H1 (cell line): ENCODE measurements at regions not wholly inside any gene's neighbourhood (a gene's known extent, or its start where the extent isn't known, plus 50 kb on each side); places are given as distances from the start of the nearest gene placed in this dataset.
A peak's percentile ranks its signal among the peaks of the same experiment; 100 is the strongest.

Experiments used
- ATF3 ChIP-seq: IDR thresholded peaks from 2 replicates; pipeline ENCODE4 v1.6.1; 2011; ENCODE audit warnings: low read depth, mild to moderate bottlenecking, low read length; ENCODE audit not compliant: insufficient read depth
- BRCA1 ChIP-seq: IDR thresholded peaks from 2 replicates; pipeline ENCODE4 v1.6.1; 2012; ENCODE audit warnings: low read depth, low read length, improper control_type of control experiment
- CBX5 ChIP-seq: fragments of 300-800, 300-1000 bp; sonication (generic); IDR thresholded peaks from 2 replicates; pipeline ENCODE4 v1.7.1; 2016; ENCODE audit warnings: antibody characterized with exemption, low read length, low read depth
- CREB1 ChIP-seq: IDR thresholded peaks from 2 replicates; pipeline ENCODE4 v1.6.1; 2012; ENCODE audit warnings: inconsistent platforms
- CTCF ChIP-seq, 3 experiments: IDR thresholded peaks; 1 replicate in 2 of 3; 2 replicates in 1 of 3; pipeline versions ENCODE4 v1.5.1 to v1.6.1; 2011; ENCODE audit warnings: low read length in 3 of 3, mild to moderate bottlenecking in 3 of 3, inconsistent platforms in 2 of 3, low read depth in 1 of 3, moderate library complexity in 1 of 3; ENCODE audit not compliant: insufficient read depth in 1 of 3; ENCODE audit errors: control extremely low read depth in 1 of 3
- EGR1 ChIP-seq: IDR thresholded peaks from 2 replicates; pipeline ENCODE4 v1.6.1; 2011; ENCODE audit warnings: low read depth, low read length, borderline replicate concordance
- EP300 ChIP-seq, 2 experiments: IDR thresholded peaks; 1 replicate in 1 of 2; 2 replicates in 1 of 2; pipeline ENCODE4 v1.6.1; 2011 to 2012; ENCODE audit warnings: low read depth in 2 of 2, low read length in 2 of 2, mild to moderate bottlenecking in 2 of 2, borderline replicate concordance in 1 of 2, inconsistent platforms in 1 of 2, moderate library complexity in 1 of 2
- GABPA ChIP-seq: IDR thresholded peaks from 2 replicates; pipeline ENCODE4 v1.6.1; 2011; ENCODE audit warnings: mild to moderate bottlenecking, low read length, moderate library complexity, borderline replicate concordance; ENCODE audit not compliant: insufficient read depth
- JUN ChIP-seq: IDR thresholded peaks from 2 replicates; pipeline ENCODE4 v1.6.1; 2011; ENCODE audit warnings: low read depth, mild to moderate bottlenecking, improper control_type of control experiment, low read length
- MAFK ChIP-seq: IDR thresholded peaks from 2 replicates; pipeline ENCODE4 v1.6.1; 2012; ENCODE audit warnings: low read depth, mild to moderate bottlenecking, improper control_type of control experiment, low read length
- NRF1 ChIP-seq: IDR thresholded peaks from 2 replicates; pipeline ENCODE4 v1.6.1; 2011; ENCODE audit warnings: mild to moderate bottlenecking, low read depth, low read length, improper control_type of control experiment
- PHF8 ChIP-seq: fragments of 200-600 bp; sonication (generic); conservative IDR thresholded peaks from 2 replicates; pipeline ENCODE4 v1.7.1; 2012; ENCODE audit warnings: low read depth, mild to moderate bottlenecking, inconsistent platforms, low read length, moderate library complexity
- POLR2A ChIP-seq, 2 experiments: IDR thresholded peaks; 1 replicate in 1 of 2; 2 replicates in 1 of 2; pipeline ENCODE4 v1.6.1; 2011; ENCODE audit warnings: low read depth in 2 of 2, low read length in 2 of 2, mild to moderate bottlenecking in 2 of 2; ENCODE audit errors: control extremely low read depth in 1 of 2
- POLR2AphosphoS5 ChIP-seq: IDR thresholded peaks from 2 replicates; pipeline ENCODE4 v1.6.1; 2011; ENCODE audit warnings: low read depth, low read length
- RAD21 ChIP-seq, 2 experiments: IDR thresholded peaks in 1 of 2; conservative IDR thresholded peaks in 1 of 2; 2 replicates each; pipeline ENCODE4 v1.6.1; 2011; ENCODE audit warnings: low read depth in 2 of 2, low read length in 2 of 2, improper control_type of control experiment in 1 of 2, inconsistent platforms in 1 of 2, mild to moderate bottlenecking in 1 of 2, moderate library complexity in 1 of 2
- RXRA ChIP-seq: IDR thresholded peaks from 2 replicates; pipeline ENCODE4 v1.6.1; 2011; ENCODE audit warnings: low read depth, mild to moderate bottlenecking, low read length, moderate library complexity; ENCODE audit not compliant: insufficient read depth
- SIRT6 ChIP-seq: IDR thresholded peaks from one replicate; pipeline ENCODE4 v1.7.1; 2012; ENCODE audit warnings: low read length, inconsistent platforms
- SIX5 ChIP-seq: IDR thresholded peaks from 2 replicates; pipeline ENCODE4 v1.6.1; 2011; ENCODE audit warnings: mild to moderate bottlenecking, low read depth, low read length
- SP4 ChIP-seq: IDR thresholded peaks from 2 replicates; pipeline ENCODE4 v1.6.1; 2012; ENCODE audit warnings: low read length, inconsistent platforms
- SRF ChIP-seq: IDR thresholded peaks from 2 replicates; pipeline ENCODE4 v1.6.1; 2011; ENCODE audit warnings: mild to moderate bottlenecking, low read depth, low read length, moderate library complexity
- TAF7 ChIP-seq: optimal IDR thresholded peaks from 2 replicates; pipeline ENCODE3; 2011; ENCODE audit warnings: low read depth, mild to moderate bottlenecking, inconsistent platforms, low read length, moderate library complexity, borderline replicate concordance
- TEAD4 ChIP-seq: IDR thresholded peaks from 2 replicates; pipeline ENCODE4 v1.6.1; 2012; ENCODE audit warnings: low read depth, low read length, inconsistent platforms, mixed read lengths
- ZNF274 ChIP-seq: IDR thresholded peaks from 2 replicates; pipeline ENCODE4 v1.7.0; 2012; ENCODE audit warnings: low read length, borderline replicate concordance; ENCODE audit errors: extremely low read depth

DNA sequence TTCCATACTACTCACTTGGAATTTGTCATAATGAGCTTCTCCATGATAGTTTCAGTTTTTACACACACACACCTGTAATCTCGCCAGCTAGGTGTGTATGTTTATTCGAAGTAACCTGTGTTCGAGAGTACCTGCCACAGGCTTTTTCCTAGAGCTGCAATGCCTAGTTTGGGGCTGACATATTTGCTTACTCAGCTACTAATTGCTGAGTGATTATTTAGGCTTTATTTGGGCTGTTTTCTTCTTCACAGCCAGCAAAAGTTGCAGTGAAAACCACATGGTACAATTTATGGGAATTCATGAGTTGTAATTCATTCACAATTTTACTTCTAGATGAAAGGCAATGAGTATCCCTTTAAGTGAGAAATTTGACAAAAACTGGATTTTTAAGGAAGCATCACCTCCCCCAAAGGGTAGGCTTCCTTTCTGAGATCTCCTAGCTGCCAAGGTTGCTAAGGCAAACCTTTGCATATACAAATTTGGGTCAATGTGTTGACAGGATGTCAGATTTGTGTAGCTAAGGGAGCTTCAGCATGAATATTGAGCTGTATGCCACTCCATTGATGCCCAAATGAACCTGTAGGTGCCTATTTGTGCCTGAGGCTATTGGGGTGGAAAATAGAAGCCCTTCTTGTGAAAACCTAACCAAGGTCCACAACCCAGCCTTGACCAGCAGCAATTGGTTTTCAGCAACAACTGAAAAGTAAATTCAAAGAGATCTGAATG, 108.7 kb upstream of the OTX2 start (continued):
- TF ChIP-seq RAD21 (IDR thresholded peaks at IDR 0.05 in 1 of 2, conservative IDR thresholded peaks at IDR 0.05 in 1 of 2; ENCODE audit: low read depth in 2 of 2, low read length in 2 of 2) (peak in 1 of 2 experiments; percentile 31; a peak in 1 of 4 replicates), EP300 (IDR thresholded peaks at IDR 0.05; ENCODE audit: borderline replicate concordance in 1 of 2, low read depth in 2 of 2, low read length in 2 of 2) (peak in 1 of 2 experiments; percentile 30; a peak in 1 of 3 replicates), CREB1 (no peak), SIX5 (no peak), TAF7 (no peak), POLR2A (IDR thresholded peaks at IDR 0.05; ENCODE audit: control extremely low read depth in 1 of 2, low read depth in 2 of 2, low read length in 2 of 2) (no peak), SP4 (no peak), RXRA (no peak), JUN (no peak), CBX5 (no peak), PHF8 (no peak), EGR1 (no peak), GABPA (no peak), SIRT6 (no peak), ATF3 (no peak), POLR2AphosphoS5 (no peak), BRCA1 (no peak), CTCF (IDR thresholded peaks at IDR 0.05; ENCODE audit: control extremely low read depth in 1 of 3, insufficient read depth in 1 of 3, low read depth in 1 of 3, low read length in 3 of 3) (no peak), NRF1 (no peak), TEAD4 (no peak), SRF (no peak), MAFK (peak; percentile 96), ZNF274 (no peak)
